Naive thymus-derived CD8-positive, alpha-beta T cell (primary cell): ENCODE measurements at regions not wholly inside any gene's neighbourhood (a gene's known extent, or its start where the extent isn't known, plus 50 kb on each side); places are given as distances from the start of the nearest gene placed in this dataset.

Source experiments
- ATAC-seq, 2 donors: fragments of 150-1000 bp; cut with Tn5 transposase in 1 of 2; sonication (Bioruptor Pico), chemical (Tn5 transposase) in 1 of 2; 1 replicate in 1 of 2; 2 replicates in 1 of 2; pipeline ENCODE4 v1.10.0; 2021; ENCODE audit warnings: mild to moderate bottlenecking in 2 of 2, moderate library complexity in 2 of 2
- POLR2A ChIA-PET: fragments of 350-600 bp; sonication (Branson Sonifier 250); formaldehyde crosslinking; loops from one replicate; lab custom pipeline; 2021; ENCODE audit warnings: antibody characterized with exemption; lab: Charles Lee
- DNase-seq, 10 donors: peaks; one replicate each; pipeline versions ENCODE4 v3.0.0 to v3.0.0-alpha.2; 2020 to 2022
- H3K27ac Mint-ChIP-seq, 10 donors: one replicate each; pipeline ENCODE4 v1.8.0; 2020 to 2022; ENCODE audit warnings: mild to moderate bottlenecking in 10 of 10, mixed read lengths in 10 of 10, moderate library complexity in 4 of 10, inconsistent platforms in 1 of 10
- H3K27me3 Mint-ChIP-seq, 5 donors: one replicate each; pipeline ENCODE4 v1.8.0; 2021 to 2022; ENCODE audit warnings: mixed read lengths in 5 of 5
- H3K36me3 Mint-ChIP-seq, 3 donors: one replicate each; pipeline ENCODE4 v1.8.0; 2020 to 2022; ENCODE audit warnings: mixed read lengths in 3 of 3, mild to moderate bottlenecking in 2 of 3, inconsistent platforms in 1 of 3
- H3K4me1 Mint-ChIP-seq, 4 donors: one replicate each; pipeline ENCODE4 v1.8.0; 2021 to 2022; ENCODE audit warnings: mixed read lengths in 4 of 4
- H3K4me3 Mint-ChIP-seq, 10 donors: one replicate each; pipeline ENCODE4 v1.8.0; 2020 to 2022; ENCODE audit warnings: mild to moderate bottlenecking in 10 of 10, mixed read lengths in 10 of 10, moderate library complexity in 6 of 10, inconsistent platforms in 1 of 10
- H3K9me3 Mint-ChIP-seq, 9 donors: one replicate each; pipeline ENCODE4 v1.8.0; 2020 to 2022; ENCODE audit warnings: mixed read lengths in 9 of 9, mild to moderate bottlenecking in 3 of 9, inconsistent platforms in 1 of 9, moderate library complexity in 1 of 9

- peaks cover 0 to 2% (median 0%) of the 10 kb centered on the region in 4 donors for H3K4me1 Mint-ChIP-seq
- no peak overlapping the region for H3K4me3 Mint-ChIP-seq
- H3K36me3 Mint-ChIP-seq: no peaks in the 10 kb centered on the region
- H3K27me3 Mint-ChIP-seq: peaks cover 0 to 2% (median 0%) of the 10 kb centered on the region in 5 donors
- DNase-seq (no peak), ATAC-seq (no peak)
- H3K9me3 Mint-ChIP-seq: no peaks in the 10 kb centered on the region
- H3K27ac Mint-ChIP-seq: no peak overlapping the region
- POLR2A ChIA-PET: no interaction called here
Observed at GRCh38 chr2:239693761-239694415, 293.1 kb upstream of the HDAC4 start.

- Mint-ChIP-seq H3K4me1 (peaks cover 0 to 2% (median 0%) of the 10 kb centered on the region in 4 donors), H3K27ac (no peak overlapping the region), H3K9me3 (no peaks in the 10 kb centered on the region), H3K36me3 (no peaks in the 10 kb centered on the region), H3K4me3 (no peak overlapping the region), H3K27me3 (peaks cover 0 to 6% (median 4%) of the 10 kb centered on the region in 5 donors)
- DNase-seq (no peak), ATAC-seq (no peak)
- POLR2A ChIA-PET: no interaction called here
Observed at GRCh38 chr2:239693330-239693729, 292.5 kb upstream of the HDAC4 start.

GRCh38 chr2:239692919-239693318 lies 292.1 kb upstream of the HDAC4 start:
- no peak overlapping the region for H3K27ac Mint-ChIP-seq

GRCh38 chr2:239692362-239692851 lies 291.6 kb upstream of the HDAC4 start:
- Mint-ChIP-seq H3K27me3 (peaks cover 0 to 14% (median 10%) of the 10 kb centered on the region in 5 donors), H3K4me1 (peaks cover 0 to 2% (median 0%) of the 10 kb centered on the region in 4 donors), H3K27ac (no peak overlapping the region), H3K36me3 (no peaks in the 10 kb centered on the region), H3K4me3 (no peak overlapping the region), H3K9me3 (no peaks in the 10 kb centered on the region)
- POLR2A ChIA-PET: no interaction called here
- DNase-seq (no peak), ATAC-seq (no peak)

More at GRCh38 chr2:239692919-239693318, 292.1 kb upstream of the HDAC4 start:
- DNase-seq (no peak), ATAC-seq (no peak)
- peaks cover 0 to 9% (median 8%) of the 10 kb centered on the region in 5 donors for H3K27me3 Mint-ChIP-seq
- H3K9me3 Mint-ChIP-seq: no peaks in the 10 kb centered on the region
- no peaks in the 10 kb centered on the region for H3K36me3 Mint-ChIP-seq
- peaks cover 0 to 2% (median 0%) of the 10 kb centered on the region in 4 donors for H3K4me1 Mint-ChIP-seq
- H3K4me3 Mint-ChIP-seq: no peak overlapping the region
- POLR2A ChIA-PET: no interaction called here

GRCh38 chr2:239691720-239692119 lies 290.9 kb upstream of the HDAC4 start:
- Mint-ChIP-seq H3K27ac (no peak overlapping the region), H3K4me1 (peaks cover 0 to 2% (median 0%) of the 10 kb centered on the region in 4 donors), H3K9me3 (no peaks in the 10 kb centered on the region), H3K27me3 (peaks cover 0 to 15% (median 10%) of the 10 kb centered on the region in 5 donors), H3K4me3 (no peak overlapping the region), H3K36me3 (no peaks in the 10 kb centered on the region)
- DNase-seq (no peak), ATAC-seq (no peak)
- POLR2A ChIA-PET: interaction anchor here (0.6 kb wide), 1 partner anchor 332 kb away, joined by 3 read pairs; no protein-coding TSS in a partner anchor

- no peak for DNase-seq
- Mint-ChIP-seq H3K27ac (no peak overlapping the region), H3K36me3 (no peaks in the 10 kb centered on the region), H3K27me3 (peaks cover 0 to 17% (median 11%) of the 10 kb centered on the region in 5 donors), H3K4me3 (no peak overlapping the region), H3K4me1 (peaks cover 0 to 2% (median 0%) of the 10 kb centered on the region in 4 donors), H3K9me3 (no peaks in the 10 kb centered on the region)
- ATAC-seq: no peak
- POLR2A ChIA-PET: interaction anchor here (0.6 kb wide), 1 partner anchor 332 kb away, joined by 3 read pairs; no protein-coding TSS in a partner anchor
Observed at GRCh38 chr2:239690651-239691631, 290.1 kb upstream of the HDAC4 start.

GRCh38 chr2:239689985-239690384 lies 289.2 kb upstream of the HDAC4 start:
- POLR2A ChIA-PET: no interaction called here
- Mint-ChIP-seq H3K9me3 (no peaks in the 10 kb centered on the region), H3K27me3 (peaks cover 3 to 25% (median 18%) of the 10 kb centered on the region in 5 donors), H3K4me3 (no peak overlapping the region), H3K27ac (no peak overlapping the region), H3K36me3 (no peaks in the 10 kb centered on the region), H3K4me1 (peaks cover 0 to 2% (median 0%) of the 10 kb centered on the region in 4 donors)
- no peak for DNase-seq
- ATAC-seq: no peak

GRCh38 chr2:239689410-239689809 lies 288.6 kb upstream of the HDAC4 start:
- Mint-ChIP-seq H3K4me3 (no peak overlapping the region), H3K27me3 (peaks cover 3 to 29% (median 18%) of the 10 kb centered on the region in 5 donors), H3K4me1 (peaks cover 0 to 2% (median 0%) of the 10 kb centered on the region in 4 donors), H3K9me3 (peaks cover 0 to 1% (median 0%) of the 10 kb centered on the region in 9 donors), H3K36me3 (peaks cover 0 to 1% (median 0%) of the 10 kb centered on the region in 3 donors), H3K27ac (no peak overlapping the region)
- POLR2A ChIA-PET: no interaction called here
- DNase-seq (no peak), ATAC-seq (no peak)

GRCh38 chr2:239688840-239689239 lies 288.0 kb upstream of the HDAC4 start:
- DNase-seq: no peak
- H3K36me3 Mint-ChIP-seq: peaks cover 0 to 7% (median 0%) of the 10 kb centered on the region in 3 donors

GRCh38 chr2:239688122-239688681 lies 287.4 kb upstream of the HDAC4 start:
- POLR2A ChIA-PET: no interaction called here

More at GRCh38 chr2:239688840-239689239, 288.0 kb upstream of the HDAC4 start:
- H3K9me3 Mint-ChIP-seq: peaks cover 0 to 7% (median 0%) of the 10 kb centered on the region in 9 donors
- POLR2A ChIA-PET: no interaction called here
- H3K4me3 Mint-ChIP-seq: no peak overlapping the region
- no peak overlapping the region for H3K27ac Mint-ChIP-seq
- H3K27me3 Mint-ChIP-seq: peaks cover 5 to 35% (median 24%) of the 10 kb centered on the region in 5 donors
- ATAC-seq: no peak
- H3K4me1 Mint-ChIP-seq: peaks cover 0 to 2% (median 0%) of the 10 kb centered on the region in 4 donors

GRCh38 chr2:239687441-239687840 lies 286.6 kb upstream of the HDAC4 start:
- Mint-ChIP-seq H3K36me3 (peaks cover 0 to 15% (median 0%) of the 10 kb centered on the region in 3 donors), H3K4me1 (no peaks in the 10 kb centered on the region), H3K27ac (no peak overlapping the region), H3K27me3 (peaks cover 9 to 45% (median 31%) of the 10 kb centered on the region in 5 donors), H3K9me3 (peaks cover 0 to 20% (median 2%) of the 10 kb centered on the region in 9 donors), H3K4me3 (no peak overlapping the region)
- DNase-seq: no peak
- ATAC-seq: no peak
- POLR2A ChIA-PET: no interaction called here

More at GRCh38 chr2:239688122-239688681, 287.4 kb upstream of the HDAC4 start:
- peaks cover 6 to 38% (median 26%) of the 10 kb centered on the region in 5 donors for H3K27me3 Mint-ChIP-seq
- ATAC-seq (no peak), DNase-seq (no peak)
- peaks cover 0 to 13% (median 0%) of the 10 kb centered on the region in 9 donors for H3K9me3 Mint-ChIP-seq
- H3K27ac Mint-ChIP-seq: no peak overlapping the region
- peaks cover 0 to 2% (median 0%) of the 10 kb centered on the region in 4 donors for H3K4me1 Mint-ChIP-seq
- no peak overlapping the region for H3K4me3 Mint-ChIP-seq
- H3K36me3 Mint-ChIP-seq: peaks cover 0 to 9% (median 0%) of the 10 kb centered on the region in 3 donors

GRCh38 chr2:239685965-239686364 lies 285.1 kb upstream of the HDAC4 start:
- H3K4me3 Mint-ChIP-seq: no peak overlapping the region
- no peak for DNase-seq
- H3K4me1 Mint-ChIP-seq: no peaks in the 10 kb centered on the region
- H3K36me3 Mint-ChIP-seq: peaks cover 0 to 16% (median 0%) of the 10 kb centered on the region in 3 donors
- POLR2A ChIA-PET: no interaction called here
- H3K27me3 Mint-ChIP-seq: peaks cover 11 to 48% (median 34%) of the 10 kb centered on the region in 5 donors
- no peak overlapping the region for H3K27ac Mint-ChIP-seq
- peaks cover 0 to 27% (median 2%) of the 10 kb centered on the region in 9 donors for H3K9me3 Mint-ChIP-seq
- no peak for ATAC-seq
